ENCODE measurements at regions not wholly inside any gene's neighbourhood (a gene's known extent, or its start where the extent isn't known, plus 50 kb on each side); places are given as distances from the start of the nearest gene placed in this dataset.
A peak's percentile ranks its signal among the peaks of the same experiment; 100 is the strongest.

DNA sequence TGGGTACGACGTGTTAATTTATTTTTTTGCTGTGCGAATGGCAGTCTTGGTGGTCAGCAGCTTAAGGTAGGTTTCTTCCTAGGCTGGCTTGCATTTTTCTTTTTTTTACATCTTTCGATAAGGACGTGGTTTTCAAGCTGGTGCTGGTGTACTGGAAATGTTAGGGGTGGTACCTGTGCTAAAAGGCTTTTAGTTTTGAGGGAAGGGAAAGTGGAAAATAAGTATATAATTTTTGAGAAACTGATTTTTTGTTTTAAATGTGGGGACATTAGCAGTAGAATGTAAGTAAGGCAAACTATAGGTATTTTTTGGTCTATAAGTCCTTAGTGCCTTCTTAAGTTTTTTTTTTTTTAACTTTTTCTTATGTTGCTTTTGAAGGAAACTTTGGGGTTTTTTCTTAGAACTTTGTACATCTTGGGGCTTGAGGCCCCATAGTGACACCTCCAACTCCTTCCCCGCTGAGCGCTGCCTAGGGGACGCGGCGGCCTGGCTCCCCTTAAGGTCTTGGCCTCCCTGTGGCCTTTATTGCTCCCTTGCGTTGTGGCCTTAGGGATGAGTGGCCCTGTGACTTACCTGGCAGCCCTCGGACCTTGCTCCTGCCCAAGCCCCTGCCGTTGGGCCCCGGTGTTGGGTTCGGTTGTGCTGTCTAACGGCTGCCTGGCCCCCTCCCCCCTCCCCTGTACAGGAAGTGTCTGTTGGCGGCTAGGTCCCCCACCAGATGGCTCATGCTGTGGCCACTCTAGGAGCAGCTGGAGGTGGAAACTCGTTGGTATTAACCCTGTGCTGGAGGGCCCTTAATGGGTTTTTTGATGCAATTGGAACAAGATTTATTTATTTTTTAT lies 88.0 kb upstream of the RPRML start:
- TF ChIP-seq, protein P1, sequence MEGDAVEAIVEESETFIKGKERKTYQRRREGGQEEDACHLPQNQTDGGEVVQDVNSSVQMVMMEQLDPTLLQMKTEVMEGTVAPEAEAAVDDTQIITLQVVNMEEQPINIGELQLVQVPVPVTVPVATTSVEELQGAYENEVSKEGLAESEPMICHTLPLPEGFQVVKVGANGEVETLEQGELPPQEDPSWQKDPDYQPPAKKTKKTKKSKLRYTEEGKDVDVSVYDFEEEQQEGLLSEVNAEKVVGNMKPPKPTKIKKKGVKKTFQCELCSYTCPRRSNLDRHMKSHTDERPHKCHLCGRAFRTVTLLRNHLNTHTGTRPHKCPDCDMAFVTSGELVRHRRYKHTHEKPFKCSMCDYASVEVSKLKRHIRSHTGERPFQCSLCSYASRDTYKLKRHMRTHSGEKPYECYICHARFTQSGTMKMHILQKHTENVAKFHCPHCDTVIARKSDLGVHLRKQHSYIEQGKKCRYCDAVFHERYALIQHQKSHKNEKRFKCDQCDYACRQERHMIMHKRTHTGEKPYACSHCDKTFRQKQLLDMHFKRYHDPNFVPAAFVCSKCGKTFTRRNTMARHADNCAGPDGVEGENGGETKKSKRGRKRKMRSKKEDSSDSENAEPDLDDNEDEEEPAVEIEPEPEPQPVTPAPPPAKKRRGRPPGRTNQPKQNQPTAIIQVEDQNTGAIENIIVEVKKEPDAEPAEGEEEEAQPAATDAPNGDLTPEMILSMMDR (IDR thresholded peaks at IDR 0.05): peak; percentile 35
- TF ChIP-seq EZH2phosphoT487 (IDR thresholded peaks at IDR 0.05): no peak

All from neural progenitor cell (in vitro differentiated cells).